ENCODE measurements at regions not wholly inside any gene's neighbourhood (a gene's known extent, or its start where the extent isn't known, plus 50 kb on each side); places are given as distances from the start of the nearest gene placed in this dataset.

- DNase-seq (ENCODE audit: low read depth), result peak; percentile 23
- no peak for TF ChIP-seq CTCF (IDR thresholded peaks at IDR 0.05; ENCODE audit: insufficient read depth, low read depth, low read length, missing control alignments)
- no peak overlapping the region for H3K4me3 ChIP-seq (ENCODE audit: low read length)
Measured at GRCh38 chr3:151974067-151974466, 100.6 kb downstream of the SUCNR1 start.

GRCh38 chr3:151976211-151977050, 103.0 kb downstream of the SUCNR1 start:
- no peak overlapping the region for H3K4me3 ChIP-seq (ENCODE audit: low read length)
- no peak for TF ChIP-seq CTCF (IDR thresholded peaks at IDR 0.05; ENCODE audit: insufficient read depth, low read depth, low read length, missing control alignments)
- peak; percentile 87 for DNase-seq (ENCODE audit: low read depth)

GRCh38 chr3:151979906-151980305, 106.5 kb downstream of the SUCNR1 start:
- TF ChIP-seq CTCF (IDR thresholded peaks at IDR 0.05; ENCODE audit: insufficient read depth, low read depth, low read length, missing control alignments), result no peak
- no peak for DNase-seq (ENCODE audit: low read depth)
- H3K4me3 ChIP-seq (ENCODE audit: low read length), result no peak overlapping the region

- no peak for DNase-seq (ENCODE audit: low read depth)
- no peak for TF ChIP-seq CTCF (IDR thresholded peaks at IDR 0.05; ENCODE audit: insufficient read depth, low read depth, low read length, missing control alignments)
- H3K4me3 ChIP-seq (ENCODE audit: low read length), result no peak overlapping the region
Measured at GRCh38 chr3:151983538-151983937, 110.1 kb downstream of the SUCNR1 start.

- no peak for DNase-seq (ENCODE audit: low read depth)
- TF ChIP-seq CTCF (IDR thresholded peaks at IDR 0.05; ENCODE audit: insufficient read depth, low read depth, low read length, missing control alignments), result no peak
Measured at GRCh38 chr3:151985787-151986430, 112.5 kb downstream of the SUCNR1 start.

GRCh38 chr3:151987893-151988292, 114.5 kb downstream of the SUCNR1 start:
- TF ChIP-seq CTCF (IDR thresholded peaks at IDR 0.05; ENCODE audit: insufficient read depth, low read depth, low read length, missing control alignments), result no peak
- no peak overlapping the region for H3K4me3 ChIP-seq (ENCODE audit: low read length)
- no peak for DNase-seq (ENCODE audit: low read depth)

More at GRCh38 chr3:151985787-151986430, 112.5 kb downstream of the SUCNR1 start:
- no peak overlapping the region for H3K4me3 ChIP-seq (ENCODE audit: low read length)

All from epithelial cell of esophagus (primary cell).